ENCODE measurements at regions not wholly inside any gene's neighbourhood (a gene's known extent, or its start where the extent isn't known, plus 50 kb on each side); places are given as distances from the start of the nearest gene placed in this dataset.
"Not testable (repeated sequence)": the region's sequence is repeated elsewhere in the genome, so short reads cannot be mapped to it uniquely, and the experiment has no call there.

DNA sequence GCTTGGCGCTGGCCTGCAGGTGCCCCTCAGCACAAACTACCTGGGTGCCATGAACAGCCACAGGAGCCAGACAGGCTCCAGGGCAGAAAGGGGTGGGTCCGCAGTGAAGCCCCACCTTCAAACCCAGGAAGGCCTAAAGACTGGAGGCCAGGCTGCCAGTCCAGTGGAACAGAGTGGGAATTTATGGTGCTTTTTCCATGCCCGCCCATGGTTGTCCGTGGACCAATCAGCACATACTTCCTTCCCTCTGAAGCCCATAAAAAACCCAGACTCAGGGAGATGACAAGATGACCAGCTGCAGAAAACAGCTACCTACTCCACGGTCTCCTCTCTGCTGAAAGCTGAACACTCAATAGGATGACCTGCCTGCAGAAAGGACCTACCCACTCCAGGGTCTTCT is 275.4 kb upstream of the ADRA1B start:
- DNase-seq (ENCODE audit: low spot score), result no peak

DNA sequence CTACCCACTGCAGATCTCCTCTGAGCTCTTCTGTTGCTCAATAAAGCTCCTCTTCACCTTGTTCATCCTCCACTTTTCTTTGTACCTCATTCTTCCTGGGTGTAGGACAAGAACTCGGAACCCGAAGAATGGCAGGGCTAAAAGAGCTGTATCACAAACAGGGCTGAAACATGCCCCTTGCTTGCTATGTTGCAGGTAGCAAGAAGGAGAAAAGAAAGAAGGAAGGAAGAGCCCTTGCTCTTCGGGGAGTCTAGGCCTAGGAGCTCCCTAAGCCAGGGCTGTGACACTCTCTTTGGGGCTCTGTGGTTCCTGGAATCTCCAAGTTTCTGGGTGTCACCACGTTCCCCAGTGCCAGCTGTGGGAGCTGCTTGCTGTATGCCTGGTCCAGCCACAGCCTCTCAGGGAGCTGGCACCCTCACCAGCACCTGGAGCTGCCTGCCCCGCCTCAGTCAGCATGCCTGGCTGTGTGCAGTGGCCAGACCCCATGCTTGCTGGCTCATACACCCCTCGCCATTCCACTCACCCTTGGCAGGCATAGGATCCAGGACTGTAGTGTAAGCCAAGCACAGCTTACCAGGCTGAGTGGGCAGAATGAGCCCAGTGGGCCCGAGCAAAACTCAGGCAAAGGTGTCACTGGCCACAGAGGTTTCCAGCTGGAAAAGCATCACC is 274.8 kb upstream of the ADRA1B start:
- no peak for DNase-seq (ENCODE audit: low spot score)

DNA sequence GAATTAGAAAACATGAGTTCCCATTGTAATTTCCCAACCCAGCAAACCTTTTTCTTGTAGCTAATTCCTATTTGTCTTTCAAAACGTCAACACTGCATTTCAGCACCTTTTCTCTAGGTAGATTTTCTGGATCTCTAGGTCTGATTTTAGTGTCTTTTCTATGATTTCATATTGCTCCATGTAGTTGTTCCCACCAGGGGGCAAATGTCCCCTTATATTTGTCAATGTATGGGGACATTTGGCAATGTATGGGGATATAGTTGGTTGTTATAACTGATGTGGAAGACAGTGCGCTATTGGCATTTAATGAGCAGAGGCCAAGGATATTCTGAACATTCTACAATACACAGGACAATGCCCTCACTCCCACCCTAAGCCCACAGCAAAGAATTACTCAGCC is 273.9 kb upstream of the ADRA1B start:
- DNase-seq (ENCODE audit: low spot score), result no peak

DNA sequence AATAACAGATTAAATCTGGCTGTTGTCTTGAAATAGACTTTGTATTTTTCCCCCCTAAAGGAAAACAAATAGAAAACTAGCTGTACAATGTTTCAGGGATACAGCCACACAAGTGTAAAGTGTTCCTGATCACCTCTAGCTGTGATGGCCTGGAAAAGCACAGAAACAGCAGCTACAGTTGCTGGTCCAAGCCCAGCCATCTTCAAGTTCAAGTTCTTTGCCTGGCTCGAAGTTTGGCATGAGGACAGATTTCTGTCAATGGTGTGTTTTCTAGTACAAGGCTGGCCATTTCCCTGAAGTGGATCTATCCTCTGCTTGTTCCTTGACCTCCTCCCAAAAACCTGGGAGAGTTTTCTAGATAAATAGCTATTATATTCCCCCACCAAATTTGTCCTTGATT is 272.2 kb upstream of the ADRA1B start:
- DNase-seq (ENCODE audit: low spot score), result no peak

DNA sequence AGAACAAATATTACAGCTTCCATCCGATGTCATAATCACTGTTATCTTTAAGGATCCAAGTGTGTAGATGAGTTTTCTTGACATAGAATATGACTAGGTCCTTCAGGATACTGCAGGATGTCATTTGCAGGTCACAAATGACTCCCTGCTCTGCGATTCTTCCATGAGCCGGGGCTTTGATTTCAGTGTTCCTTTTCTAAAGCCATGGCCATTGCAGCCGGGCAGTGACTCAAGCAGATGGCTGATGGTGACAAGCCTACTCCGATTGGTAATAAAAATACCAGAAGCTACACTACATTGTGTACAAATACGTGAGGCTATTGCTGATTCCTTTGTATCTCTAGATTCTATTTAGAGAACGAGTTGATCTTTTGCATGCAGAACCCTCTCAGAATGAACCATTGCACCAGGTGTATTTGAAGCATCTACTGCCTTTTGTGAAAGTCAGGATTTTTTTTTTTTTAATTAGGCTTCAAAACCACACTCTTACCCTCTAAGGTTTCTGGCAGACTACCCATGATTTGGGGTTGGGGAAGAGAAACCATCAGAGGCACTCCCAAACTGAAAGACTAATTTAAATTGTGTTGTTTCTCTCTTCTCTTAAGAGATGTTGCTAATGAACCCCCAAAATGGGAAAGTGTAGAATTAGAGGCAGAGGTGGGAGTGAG is 271.0 kb upstream of the ADRA1B start:
- DNase-seq (ENCODE audit: low spot score), result no peak

DNA sequence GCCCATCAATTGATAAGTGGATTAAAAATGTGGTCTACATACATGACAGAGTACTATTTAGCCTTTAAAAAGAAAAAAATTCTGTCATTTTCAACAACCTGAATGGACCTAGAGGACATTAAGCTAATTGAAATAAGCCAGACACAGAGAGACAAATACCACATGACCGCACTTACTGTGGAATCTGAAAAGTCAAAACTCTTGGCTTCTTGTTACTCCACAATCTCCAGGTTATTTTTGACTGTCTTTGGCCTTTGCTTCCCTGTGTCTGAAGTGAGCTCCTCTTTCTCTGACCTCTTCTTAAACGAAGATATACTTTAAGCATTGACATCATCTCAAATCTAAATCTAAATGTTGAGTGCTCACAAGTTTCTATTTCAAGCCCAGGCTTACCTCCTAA is 265.5 kb upstream of the ADRA1B start:
- no peak for DNase-seq (ENCODE audit: low spot score)

DNA sequence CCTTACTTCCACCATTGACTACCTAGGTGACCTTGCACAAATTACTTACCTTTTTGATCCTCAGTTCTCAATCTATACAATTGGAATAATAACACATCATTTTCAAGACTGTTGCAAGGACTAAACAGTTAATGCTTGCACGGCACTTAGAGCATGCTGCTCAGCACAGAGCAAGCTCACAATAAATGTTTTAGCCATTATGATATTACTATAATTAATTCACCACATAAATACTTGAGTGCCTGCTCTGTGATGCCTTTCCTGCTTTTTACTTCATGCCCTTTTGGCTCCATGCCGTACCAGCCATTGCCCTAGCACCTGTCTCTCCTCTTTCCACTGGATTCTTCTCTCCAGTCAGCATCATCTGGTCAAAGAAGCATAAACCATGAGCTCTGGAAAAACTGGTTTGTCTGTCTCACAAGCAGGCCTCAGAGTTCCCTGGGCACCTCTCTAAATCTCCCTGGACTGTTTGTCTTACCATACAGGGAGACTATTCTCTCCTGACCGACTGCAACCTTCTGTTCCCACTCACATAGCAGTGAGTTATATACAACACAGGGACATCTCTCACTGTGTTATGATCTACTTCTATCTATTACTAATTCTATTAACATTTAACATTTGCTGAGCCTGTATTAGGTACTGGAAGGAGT is 260.4 kb upstream of the ADRA1B start:
- no peak for DNase-seq (ENCODE audit: low spot score)

DNA sequence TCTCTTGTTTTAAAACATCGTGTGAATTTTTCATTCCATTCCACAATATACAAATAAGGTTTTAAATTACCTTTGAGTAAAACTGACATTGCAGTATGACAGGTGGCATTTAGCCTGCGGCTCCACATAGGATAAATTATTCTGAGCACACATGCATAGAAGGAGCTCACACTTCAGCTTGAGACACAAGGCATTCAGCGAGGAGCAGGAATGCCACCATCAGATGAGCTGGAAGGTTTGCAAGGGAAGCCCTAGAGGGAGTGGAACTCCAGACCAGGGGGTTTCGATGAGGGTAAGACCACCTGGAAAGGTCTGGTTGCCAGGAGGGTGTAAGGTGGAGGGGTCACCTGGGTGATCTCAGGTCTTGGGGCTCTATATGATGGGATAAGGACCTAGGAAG is 259.0 kb upstream of the ADRA1B start:
- no peak for DNase-seq (ENCODE audit: low spot score)

DNA sequence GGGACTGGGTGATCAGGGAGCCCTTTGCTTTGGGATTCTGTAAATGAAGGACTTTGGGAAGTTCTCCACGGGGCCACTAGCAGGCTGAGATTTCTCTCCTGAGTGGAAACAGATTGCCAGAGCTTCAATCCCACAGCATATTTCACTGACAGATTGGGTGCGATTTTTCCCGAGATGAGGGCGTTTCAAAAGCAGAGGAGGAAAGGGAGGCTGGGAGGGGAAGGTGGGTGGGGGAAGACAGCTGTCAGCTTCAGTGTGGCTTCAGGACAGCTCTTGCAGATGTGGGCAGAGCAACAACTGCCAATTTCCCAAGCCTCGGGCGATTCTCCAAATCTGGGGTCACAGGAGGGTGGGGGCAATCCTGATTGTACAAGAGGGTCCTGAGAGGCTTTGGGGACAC is 258.5 kb upstream of the ADRA1B start:
- no peak for DNase-seq (ENCODE audit: low spot score)

DNA sequence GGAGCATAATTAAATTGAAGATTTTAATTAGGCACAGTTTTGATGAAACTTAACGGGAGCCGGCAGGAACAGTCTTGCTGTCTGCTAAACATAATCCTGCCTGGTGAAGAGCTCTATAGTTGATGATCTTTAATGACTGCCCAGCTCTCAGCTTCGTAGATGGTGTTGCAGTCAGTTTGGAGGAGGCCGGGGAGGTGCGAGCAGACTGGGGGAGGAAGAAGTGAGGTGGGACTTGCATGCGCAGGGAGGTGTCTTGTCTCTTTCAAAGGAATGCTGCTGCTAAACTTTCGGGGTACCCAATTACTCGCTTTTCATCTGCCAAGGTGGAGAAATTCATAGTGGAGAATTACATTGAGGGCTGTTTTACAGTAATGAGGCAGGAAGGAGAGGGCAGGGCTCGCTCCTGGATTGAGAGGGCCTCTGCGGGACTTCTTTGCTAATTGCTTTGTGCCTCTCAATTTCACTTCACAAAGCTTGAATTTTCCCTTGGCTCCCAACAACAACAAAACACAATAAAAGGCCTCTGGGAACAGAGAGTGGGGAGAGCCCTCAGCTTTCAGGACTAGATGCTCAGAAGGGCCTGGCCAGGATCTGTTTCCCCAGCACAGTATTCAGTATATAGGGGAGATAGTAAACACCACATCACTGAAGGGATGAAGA is 257.9 kb upstream of the ADRA1B start:
- no peak for DNase-seq (ENCODE audit: low spot score)

DNA sequence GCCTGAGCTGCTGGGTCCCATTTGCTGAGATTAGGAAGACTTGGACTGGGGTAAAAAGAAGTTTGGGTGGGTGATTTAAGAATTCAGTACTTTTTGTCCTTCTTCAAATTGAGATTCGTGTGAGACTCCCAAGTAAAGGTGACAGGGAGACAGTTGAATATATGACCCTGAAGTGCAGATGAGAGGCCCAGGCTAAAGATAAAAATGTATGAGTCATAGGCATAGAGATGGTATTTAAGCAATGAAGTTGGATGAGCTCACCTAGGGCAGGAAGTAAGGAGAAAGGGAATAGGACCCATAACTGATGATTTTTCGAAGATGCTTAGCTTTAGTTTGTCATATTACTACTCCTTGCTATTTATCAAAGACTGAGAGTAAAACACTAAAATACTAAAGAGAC is 255.9 kb upstream of the ADRA1B start:
- no peak for DNase-seq (ENCODE audit: low spot score)

DNA sequence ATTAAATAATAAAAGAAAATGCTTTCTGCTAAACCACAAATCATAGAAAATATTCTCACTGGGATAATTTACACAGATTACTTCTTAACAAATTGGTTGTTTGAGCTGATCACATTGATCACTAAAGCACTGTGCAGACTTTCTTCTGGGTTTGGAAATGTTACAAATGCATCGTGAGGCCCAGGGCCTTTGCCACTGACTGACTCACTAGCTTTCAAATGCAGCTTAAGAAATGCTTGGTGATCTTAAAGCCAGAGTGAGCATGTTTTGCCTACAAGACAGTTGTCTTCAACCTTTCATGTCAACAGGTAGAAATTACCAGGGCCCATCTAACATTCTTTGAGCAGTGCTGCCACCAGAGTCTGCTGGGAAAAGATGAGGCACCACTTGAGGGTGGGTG is 252.3 kb upstream of the ADRA1B start:
- no peak for DNase-seq (ENCODE audit: low spot score)

DNA sequence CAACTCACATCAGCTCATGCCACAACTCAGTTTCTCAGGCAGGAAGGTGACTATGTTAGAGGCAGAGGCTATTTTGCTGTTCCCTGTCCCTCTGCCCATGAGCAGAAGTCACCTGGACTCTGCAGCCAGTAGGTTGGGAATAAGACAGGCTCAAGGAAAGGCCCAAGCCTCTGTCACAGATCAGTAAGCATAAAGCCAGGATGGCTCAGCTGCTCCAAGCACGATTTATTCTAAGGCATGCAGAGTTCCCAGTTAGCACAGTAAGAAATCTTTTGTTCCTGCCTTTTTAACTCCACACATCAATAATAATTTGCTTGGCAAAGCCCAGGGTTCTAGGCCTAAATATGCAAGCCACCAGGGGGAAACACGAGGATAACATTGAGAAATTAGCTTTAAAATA is 249.0 kb upstream of the ADRA1B start:
- no peak for DNase-seq (ENCODE audit: low spot score)

DNA sequence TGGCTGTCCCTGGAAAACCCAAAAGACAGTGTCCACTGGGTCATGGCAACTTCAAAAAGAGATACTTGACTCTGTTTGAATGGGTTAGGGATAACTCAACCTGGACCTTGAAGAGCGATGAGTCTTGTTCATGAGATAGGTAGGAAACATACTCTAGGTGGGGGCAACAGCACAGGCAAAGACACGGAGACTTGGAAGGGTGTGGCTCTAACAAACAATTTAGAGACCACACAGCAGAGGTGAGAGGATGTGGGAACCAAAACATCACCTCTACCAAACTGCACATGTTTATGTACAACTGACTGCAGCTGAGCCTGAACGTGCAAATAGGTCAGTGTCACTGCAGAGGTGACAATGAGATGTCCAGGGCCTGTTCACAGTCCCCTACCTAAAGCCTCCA is 247.7 kb upstream of the ADRA1B start:
- DNase-seq (ENCODE audit: low spot score), result no peak

DNA sequence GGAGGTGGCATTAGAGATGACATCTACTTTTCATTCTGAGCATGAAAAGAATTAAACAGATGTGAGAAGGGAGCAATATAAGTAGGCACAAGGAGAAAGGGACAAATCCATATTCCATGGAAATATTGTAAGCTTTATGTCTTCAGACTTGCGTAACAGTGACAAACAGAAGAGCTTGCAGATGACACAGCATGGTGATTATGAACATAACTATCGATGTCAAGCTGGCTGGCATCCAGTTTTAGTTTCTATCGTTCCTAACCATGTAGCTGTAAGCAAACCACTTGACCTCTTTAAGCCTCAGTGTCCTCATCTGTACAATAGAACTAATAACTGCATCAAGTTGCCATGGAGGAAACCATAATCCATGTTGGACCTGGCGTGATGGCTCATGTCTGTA is 246.7 kb upstream of the ADRA1B start:
- no peak for DNase-seq (ENCODE audit: low spot score)

DNA sequence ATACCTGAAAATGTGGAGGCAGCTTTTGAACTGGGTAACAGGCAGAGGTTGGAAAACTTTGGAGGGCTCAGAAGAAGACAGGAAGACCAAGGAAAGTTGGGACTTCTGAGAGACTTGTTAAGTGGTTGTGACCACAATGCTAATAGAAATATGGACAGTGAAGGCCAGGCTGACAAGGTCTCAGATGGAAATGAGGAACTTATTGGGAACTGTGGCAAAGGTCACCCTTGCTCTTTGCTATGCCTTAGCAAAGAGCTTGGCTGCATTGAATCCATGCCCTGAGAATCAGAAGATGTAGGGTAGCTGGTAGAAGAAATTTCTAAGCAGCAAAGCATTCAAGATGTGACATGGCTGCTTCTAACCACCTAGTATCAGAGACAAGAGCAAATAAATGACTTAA is 244.4 kb upstream of the ADRA1B start:
- DNase-seq (ENCODE audit: low spot score), result no peak

DNA sequence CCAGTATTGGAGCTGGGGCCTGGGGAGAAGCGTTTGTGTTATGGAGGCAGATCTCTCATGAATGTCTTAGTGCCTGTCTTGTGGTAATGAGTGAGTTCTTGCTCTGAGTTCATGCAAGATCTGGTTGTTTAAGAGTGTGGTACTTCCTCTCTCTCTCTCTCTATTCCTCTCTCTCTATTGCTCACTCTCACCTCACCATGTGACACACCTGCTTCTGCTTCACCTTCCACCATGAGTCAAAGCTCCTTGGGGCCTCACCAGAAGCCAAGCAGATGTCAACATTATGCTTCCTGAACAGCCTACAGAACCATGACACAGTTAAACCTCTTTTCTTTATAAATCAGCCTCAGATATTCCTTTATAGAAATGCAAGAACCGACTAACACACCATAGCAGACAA is 242.7 kb upstream of the ADRA1B start:
- DNase-seq (ENCODE audit: low spot score), result no peak

DNA sequence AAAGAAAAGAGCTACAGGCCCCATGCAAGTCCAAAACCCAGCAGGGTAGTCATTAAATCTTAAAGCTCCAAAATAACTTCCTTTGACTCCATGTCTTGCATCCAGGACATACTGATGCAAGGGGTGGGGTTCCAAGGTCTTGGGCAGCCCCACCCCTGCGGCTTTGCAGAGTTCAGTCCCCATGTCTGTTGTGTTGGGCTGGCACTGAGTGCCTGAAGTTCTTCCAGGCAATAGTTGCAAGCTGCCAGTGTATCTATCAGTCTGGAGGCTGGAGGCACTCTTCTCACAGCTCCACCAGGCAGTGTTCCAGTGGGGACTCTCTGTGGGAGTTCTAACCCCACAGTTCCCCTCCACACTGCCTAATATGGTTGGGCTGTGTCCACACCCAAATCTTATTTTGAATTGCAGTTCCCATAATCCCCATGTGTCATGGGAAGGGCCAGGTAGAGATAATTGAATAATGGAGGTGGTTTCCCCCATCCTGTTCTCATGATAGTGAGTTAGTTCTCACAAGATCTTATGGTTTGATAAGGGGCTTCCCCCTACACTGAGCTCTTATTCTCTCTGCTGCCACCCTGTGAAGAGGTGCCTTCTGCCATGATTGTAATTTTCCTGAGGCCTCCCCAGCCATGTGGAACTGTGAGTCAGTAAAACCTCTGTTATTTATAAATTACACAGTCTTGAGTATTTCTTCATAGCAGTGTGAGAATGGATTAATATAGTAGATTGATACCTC is 237.5 kb upstream of the ADRA1B start:
- no peak for DNase-seq (ENCODE audit: low spot score)

DNA sequence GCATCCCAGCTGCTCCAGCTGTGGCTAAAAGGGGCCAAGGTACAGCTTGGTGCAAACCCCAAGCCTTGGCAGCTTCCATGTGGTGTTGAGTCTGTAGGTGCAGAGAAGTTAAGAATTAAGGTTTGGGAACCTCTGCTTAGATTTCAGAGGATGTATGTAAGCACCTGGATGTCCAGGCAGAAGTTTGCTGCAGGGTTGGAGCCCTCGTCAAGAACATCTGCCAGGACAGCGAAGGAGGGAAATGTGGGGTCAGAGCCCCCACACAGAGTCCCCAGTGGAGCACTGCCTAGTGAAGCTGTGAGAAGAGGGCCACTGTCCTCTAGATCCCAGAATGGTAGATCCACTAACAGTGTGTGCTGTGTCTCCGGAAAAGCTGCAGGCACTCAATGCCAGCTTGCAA is 236.2 kb upstream of the ADRA1B start:
- no peak for DNase-seq (ENCODE audit: low spot score)

DNA sequence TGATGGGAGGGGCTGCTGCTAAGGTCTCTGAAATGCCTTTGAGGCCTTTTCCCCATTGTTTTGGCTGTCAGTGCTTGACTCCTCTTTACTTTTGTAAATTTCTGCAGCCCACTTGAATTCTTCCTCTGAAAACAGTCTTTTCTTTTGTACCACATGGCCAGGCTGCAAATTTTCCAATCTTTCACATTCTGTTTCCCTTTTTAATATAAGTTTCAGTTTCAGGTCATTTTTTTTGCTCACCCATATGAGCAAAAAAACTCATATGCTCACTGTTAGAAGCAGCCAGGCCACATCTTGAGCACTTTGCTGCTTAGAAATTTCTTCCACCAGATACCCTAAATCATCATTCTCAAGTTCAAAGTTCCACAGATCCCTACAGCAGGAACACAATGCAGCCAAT is 234.6 kb upstream of the ADRA1B start:
- no peak for DNase-seq (ENCODE audit: low spot score)

DNA sequence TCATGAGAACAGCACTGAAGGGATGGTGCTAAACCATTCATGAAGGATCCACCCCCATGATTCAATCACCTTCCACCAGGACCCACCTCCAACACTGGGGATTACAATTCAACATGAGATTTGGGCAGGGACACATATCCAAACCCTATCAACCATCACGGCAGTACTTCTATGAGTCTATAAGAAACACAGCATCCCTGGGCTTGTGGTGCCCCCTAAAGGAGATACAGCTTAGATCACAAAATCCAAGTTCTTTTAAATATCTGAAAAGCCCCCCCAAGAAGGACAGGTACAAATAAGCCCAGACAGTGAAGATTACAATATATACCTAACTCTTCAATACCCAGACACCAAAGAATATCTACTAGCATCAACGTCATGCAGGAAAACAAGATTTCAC is 233.7 kb upstream of the ADRA1B start:
- no peak for DNase-seq (ENCODE audit: low spot score)

DNA sequence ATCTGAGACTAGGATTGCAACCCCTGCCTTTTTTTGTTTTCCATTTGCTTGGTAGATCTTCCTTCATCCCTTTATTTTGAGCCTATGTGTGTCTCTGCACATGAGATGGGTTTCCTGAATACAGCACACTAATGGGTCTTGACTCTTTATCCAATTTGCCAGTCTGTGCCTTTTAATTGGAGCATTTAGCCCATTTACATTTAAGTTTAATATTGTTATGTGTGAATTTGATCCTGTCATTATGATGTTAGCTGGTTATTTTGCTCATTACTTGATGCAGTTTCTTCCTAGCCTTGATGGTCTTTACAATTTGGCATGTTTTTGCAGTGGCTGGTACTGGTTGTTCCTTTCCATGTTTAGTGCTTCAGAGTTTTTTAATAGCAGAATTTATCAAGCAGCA is 228.4 kb upstream of the ADRA1B start:
- not testable (repeated sequence) for DNase-seq (ENCODE audit: low spot score)
